Fibroblast of lung (primary cell): ENCODE measurements at regions not wholly inside any gene's neighbourhood (a gene's known extent, or its start where the extent isn't known, plus 50 kb on each side); places are given as distances from the start of the nearest gene placed in this dataset.

Experiments used
- DNase-seq, 2 donors: peaks; one replicate each; pipeline versions ENCODE4 v3.0.0 to v3.0.0-alpha.2; 2010; ENCODE audit warnings: low read depth in 2 of 2
- H2AFZ ChIP-seq: 2 replicates; pipeline ENCODE4 v1.5.1; 2012; ENCODE audit warnings: low read length, control low read depth, inconsistent platforms
- H3K27ac ChIP-seq: 2 replicates; pipeline ENCODE4 v1.5.1; 2011; ENCODE audit warnings: low read length, control low read depth; ENCODE audit not compliant: insufficient read depth
- H3K27me3 ChIP-seq: 2 replicates; pipeline ENCODE4 v1.5.1; 2011; ENCODE audit warnings: mild to moderate bottlenecking, low read length; ENCODE audit not compliant: control insufficient read depth, insufficient read depth
- H3K36me3 ChIP-seq: 2 replicates; pipeline ENCODE4 v1.5.1; 2011; ENCODE audit warnings: low read length; ENCODE audit not compliant: control insufficient read depth, insufficient read depth
- H3K4me1 ChIP-seq: 2 replicates; pipeline ENCODE4 v1.5.1; 2011; ENCODE audit warnings: low read length; ENCODE audit not compliant: control insufficient read depth, insufficient read depth; ENCODE audit errors: extremely low read depth
- H3K4me2 ChIP-seq: 2 replicates; pipeline ENCODE4 v1.5.1; 2011; ENCODE audit warnings: low read length, control low read depth; ENCODE audit not compliant: insufficient read depth; ENCODE audit errors: extremely low read depth
- H3K4me3 ChIP-seq, 4 experiments: fragments of 200-600 bp in 1 of 4; sonication (generic) in 1 of 4; replicated peaks in 1 of 4; 2 replicates each; pipeline ENCODE4 v1.5.1; 2011 to 2016; ENCODE audit warnings: low read length in 4 of 4, low read depth in 3 of 4, mild to moderate bottlenecking in 3 of 4, control low read depth in 2 of 4, inconsistent platforms in 1 of 4, mixed read lengths in 1 of 4; ENCODE audit not compliant: insufficient read depth in 1 of 4; ENCODE audit errors: control extremely low read depth in 1 of 4
- H3K79me2 ChIP-seq: 2 replicates; pipeline ENCODE4 v1.5.1; 2012; ENCODE audit warnings: mild to moderate bottlenecking, low read length, inconsistent platforms; ENCODE audit not compliant: control insufficient read depth, insufficient read depth
- H3K9ac ChIP-seq: 2 replicates; pipeline ENCODE4 v1.5.1; 2011; ENCODE audit warnings: mild to moderate bottlenecking, low read length, control low read depth; ENCODE audit not compliant: insufficient read depth
- H3K9me3 ChIP-seq: 2 replicates; pipeline ENCODE4 v1.5.1; 2012; ENCODE audit warnings: low read depth, low read length; ENCODE audit not compliant: control insufficient read depth, insufficient read depth
- H4K20me1 ChIP-seq: 2 replicates; pipeline ENCODE4 v1.5.1; 2011; ENCODE audit warnings: low read length; ENCODE audit not compliant: control insufficient read depth, insufficient read depth; ENCODE audit errors: extremely low read depth
- CTCF ChIP-seq, 2 donors: IDR thresholded peaks in 1 of 2; conservative IDR thresholded peaks in 1 of 2; 1 replicate in 1 of 2; 2 replicates in 1 of 2; pipeline ENCODE4 v1.5.1; 2011 to 2012; ENCODE audit warnings: low read length in 2 of 2, control low read depth in 1 of 2, inconsistent platforms in 1 of 2, low read depth in 1 of 2, mild to moderate bottlenecking in 1 of 2
- EZH2 ChIP-seq: IDR thresholded peaks from 2 replicates; pipeline ENCODE4 v1.5.1; 2012; ENCODE audit warnings: low read length, control low read depth, mild to moderate bottlenecking; ENCODE audit errors: missing control alignments

DNA sequence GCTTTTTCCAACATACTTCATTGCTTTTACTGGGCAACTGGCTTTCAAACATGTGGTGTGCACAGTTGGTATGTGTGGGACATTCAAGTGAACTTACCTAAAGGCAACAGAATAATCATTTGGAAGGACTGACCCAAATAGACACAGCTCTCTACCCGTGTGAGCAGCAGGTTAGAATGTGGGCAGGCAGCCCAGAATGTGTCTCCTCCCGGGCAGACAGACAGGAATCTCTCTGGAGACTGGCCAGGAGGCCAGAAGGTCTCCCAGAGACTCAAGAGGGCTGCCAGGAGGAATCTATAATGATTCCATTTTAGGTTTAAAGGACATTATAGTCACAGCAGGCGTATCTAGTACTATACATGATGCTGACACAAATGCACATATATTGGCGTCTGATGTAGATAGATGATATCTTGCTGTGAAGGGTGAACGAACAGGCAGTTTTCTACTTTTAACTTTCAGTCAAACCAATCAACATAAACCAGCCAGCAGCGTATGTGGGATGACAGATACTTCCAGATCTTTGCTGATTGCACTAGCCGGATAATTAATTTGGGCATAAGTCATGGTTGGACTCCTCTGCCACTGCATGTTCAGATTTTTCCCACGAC, 297.4 kb upstream of the ZNF608 start:
- H4K20me1 ChIP-seq, result no peaks in the 10 kb centered on the region
- no peak overlapping the region for H3K4me3 ChIP-seq
- H3K9ac ChIP-seq, result no peak overlapping the region
- no peak overlapping the region for H3K27ac ChIP-seq
- H3K27me3 ChIP-seq, result no peaks in the 10 kb centered on the region
- no peaks in the 10 kb centered on the region for H3K36me3 ChIP-seq
- DNase-seq, result peak; percentile 42 to 95
- H3K79me2 ChIP-seq, result no peaks in the 10 kb centered on the region
- H3K9me3 ChIP-seq, result no peaks in the 10 kb centered on the region
- H3K4me2 ChIP-seq, result no peak overlapping the region
- TF ChIP-seq EZH2, result no peak
- TF ChIP-seq CTCF (conservative IDR thresholded peaks at IDR 0.05 in 1 of 2, IDR thresholded peaks at IDR 0.05 in 1 of 2; ENCODE audit: low read depth in 1 of 2, low read length in 2 of 2), result no peak
- H3K4me1 ChIP-seq, result peaks cover 5% of the 10 kb centered on the region
- H2AFZ ChIP-seq, result no peak overlapping the region

- no peaks in the 10 kb centered on the region for H3K36me3 ChIP-seq
- H4K20me1 ChIP-seq, result no peaks in the 10 kb centered on the region
- H3K9ac ChIP-seq, result no peak overlapping the region
- H2AFZ ChIP-seq, result no peak overlapping the region
- DNase-seq, result peak in 1 of 2 donors; percentile 64
- no peak for TF ChIP-seq CTCF (conservative IDR thresholded peaks at IDR 0.05 in 1 of 2, IDR thresholded peaks at IDR 0.05 in 1 of 2; ENCODE audit: low read depth in 1 of 2, low read length in 2 of 2)
- no peak for TF ChIP-seq EZH2
- H3K9me3 ChIP-seq, result no peaks in the 10 kb centered on the region
- no peak overlapping the region for H3K4me3 ChIP-seq
- no peak overlapping the region for H3K4me2 ChIP-seq
- H3K4me1 ChIP-seq, result peaks cover 5% of the 10 kb centered on the region
- no peak overlapping the region for H3K27ac ChIP-seq
- H3K27me3 ChIP-seq, result no peaks in the 10 kb centered on the region
- no peaks in the 10 kb centered on the region for H3K79me2 ChIP-seq
Measured at GRCh38 chr5:125044491-125045282, 298.2 kb upstream of the ZNF608 start.

- no peak overlapping the region for H3K4me2 ChIP-seq
Measured at GRCh38 chr5:125045646-125046045, 299.2 kb upstream of the ZNF608 start.

More at GRCh38 chr5:125045646-125046045, 299.2 kb upstream of the ZNF608 start:
- H3K36me3 ChIP-seq, result no peaks in the 10 kb centered on the region
- no peaks in the 10 kb centered on the region for H4K20me1 ChIP-seq
- H3K4me3 ChIP-seq, result no peak overlapping the region
- H3K27ac ChIP-seq, result no peak overlapping the region
- peaks cover 5% of the 10 kb centered on the region for H3K4me1 ChIP-seq
- TF ChIP-seq EZH2 (no peak), CTCF (conservative IDR thresholded peaks at IDR 0.05 in 1 of 2, IDR thresholded peaks at IDR 0.05 in 1 of 2; ENCODE audit: low read depth in 1 of 2, low read length in 2 of 2) (no peak)
- no peak for DNase-seq
- no peaks in the 10 kb centered on the region for H3K9me3 ChIP-seq
- no peak overlapping the region for H2AFZ ChIP-seq
- H3K79me2 ChIP-seq, result no peaks in the 10 kb centered on the region
- H3K9ac ChIP-seq, result no peak overlapping the region
- H3K27me3 ChIP-seq, result no peaks in the 10 kb centered on the region
